GM12874 (cell line): ENCODE measurements at regions not wholly inside any gene's neighbourhood (a gene's known extent, or its start where the extent isn't known, plus 50 kb on each side); places are given as distances from the start of the nearest gene placed in this dataset.

Source experiments
- CTCF ChIP-seq: IDR thresholded peaks from 2 replicates; pipeline ENCODE4 v1.5.1; 2011; ENCODE audit warnings: low read depth, mild to moderate bottlenecking, control low read depth, low read length, moderate library complexity; ENCODE audit not compliant: insufficient read depth

DNA sequence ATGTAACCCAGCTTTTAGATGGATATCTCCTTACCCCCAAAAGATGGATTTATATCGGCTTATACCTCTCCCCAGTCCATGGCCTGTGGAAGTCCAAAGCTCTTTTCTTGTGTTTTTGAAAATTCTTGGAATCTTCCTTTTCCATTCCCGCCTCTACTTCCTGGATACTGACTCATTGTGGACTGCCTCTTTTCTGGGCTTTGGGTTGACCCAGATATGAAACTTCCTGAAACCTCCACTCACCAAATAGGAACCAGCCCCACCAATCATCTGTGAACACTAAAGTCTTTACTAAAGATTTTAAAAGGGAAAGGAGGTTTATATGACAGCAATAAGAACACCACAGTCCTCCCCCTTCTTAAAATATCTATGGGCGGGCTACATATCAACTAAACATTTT lies 163.4 kb upstream of the SYN3 start:
- no peak for TF ChIP-seq CTCF

GRCh38 chr22:33220476-33221080 lies 162.4 kb upstream of the SYN3 start:
- no peak for TF ChIP-seq CTCF

- TF ChIP-seq CTCF: no peak
These were observed 161.6 kb upstream of the SYN3 start for GRCh38 chr22:33219648-33220384.

DNA sequence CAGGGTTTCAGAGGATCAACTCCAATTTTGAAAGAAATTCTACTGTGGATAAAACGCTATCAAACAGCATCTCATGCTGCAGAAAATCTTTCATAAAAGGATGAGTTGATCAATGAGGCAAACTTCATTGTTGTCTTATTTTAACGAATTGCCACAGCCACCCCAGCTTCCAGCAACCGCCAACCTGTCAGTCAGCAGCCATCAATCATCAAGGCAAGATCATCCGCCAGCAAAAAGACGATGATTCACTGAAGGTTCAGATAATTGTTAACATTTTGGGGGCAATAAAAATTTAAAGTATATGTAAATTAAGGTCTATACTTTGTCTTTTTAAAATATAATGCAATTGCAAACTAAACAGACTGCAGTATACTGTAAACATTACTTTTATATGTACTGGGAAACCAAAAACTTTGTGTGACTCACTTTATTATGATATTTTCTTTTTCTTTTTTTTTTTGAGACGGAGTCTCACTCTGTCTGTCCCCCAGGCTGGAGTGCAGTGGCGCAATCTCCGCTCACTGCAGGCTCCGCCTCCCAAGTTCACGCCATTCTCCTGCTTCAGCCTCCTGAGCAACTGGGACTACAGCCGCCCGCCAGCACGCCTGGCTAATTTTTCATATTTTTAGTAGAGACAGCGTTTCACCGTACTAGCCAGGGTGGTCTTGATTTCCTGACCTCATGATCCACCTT lies 155.3 kb upstream of the SYN3 start:
- TF ChIP-seq CTCF: no peak

DNA sequence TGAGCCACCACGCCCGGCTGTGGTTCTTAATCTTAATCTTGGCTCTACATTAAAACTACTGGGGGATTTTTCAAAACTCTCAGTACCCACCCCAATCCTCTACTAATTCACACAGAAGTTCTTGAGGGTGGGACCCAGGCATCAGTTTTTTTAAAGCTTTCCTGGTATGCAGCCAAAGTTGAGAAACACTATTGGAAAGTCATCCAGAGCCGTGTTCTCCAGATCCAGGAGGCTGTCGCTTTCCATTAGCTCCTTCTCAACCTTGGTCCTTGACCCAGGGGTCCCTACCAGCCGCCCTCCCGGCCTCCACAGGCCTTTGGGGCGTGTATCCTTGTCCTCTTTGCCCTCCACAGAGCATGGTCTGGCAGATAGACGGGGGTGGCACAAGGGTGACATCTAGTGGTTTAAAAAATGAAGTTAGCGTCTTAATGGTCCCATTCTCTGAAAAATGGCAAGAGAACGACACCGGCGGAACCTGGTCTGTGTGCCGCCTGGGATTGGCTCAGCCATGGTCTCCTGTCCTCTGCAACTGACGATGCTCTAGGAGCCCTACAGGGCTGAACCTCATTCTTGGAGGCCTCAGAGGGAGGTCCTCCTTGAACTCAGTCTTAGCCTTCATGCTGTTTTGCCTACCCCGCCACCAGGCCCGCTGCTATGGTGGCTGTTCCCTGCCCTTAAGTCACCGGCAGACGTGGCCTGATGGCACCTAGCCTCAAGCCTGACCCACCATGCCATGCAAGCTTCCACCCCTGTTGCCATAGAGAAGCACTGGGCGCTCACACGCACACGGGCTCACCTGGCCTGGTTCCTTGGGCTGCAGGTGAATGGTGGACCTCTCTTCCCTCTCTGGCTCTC lies 152.0 kb upstream of the SYN3 start:
- peak; percentile 63 for TF ChIP-seq CTCF

DNA sequence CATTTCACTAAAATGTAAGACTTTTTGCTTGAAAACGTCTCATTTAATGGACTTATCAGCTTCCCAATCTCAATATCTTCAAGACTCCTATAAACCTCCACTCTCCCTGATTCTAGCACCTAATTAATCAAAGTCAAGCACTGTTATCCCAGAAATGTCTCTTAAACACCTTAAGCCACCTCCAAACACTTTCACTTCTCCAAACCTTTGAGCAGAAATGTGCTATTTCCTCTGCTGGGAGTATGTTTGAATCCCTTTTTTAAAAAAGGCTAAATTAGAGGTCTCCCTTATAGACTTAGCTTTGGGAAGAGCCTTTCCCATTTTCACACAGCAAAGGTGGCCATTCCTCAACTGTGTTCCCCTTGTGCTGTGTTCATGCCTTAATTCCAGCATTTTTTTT lies 146.2 kb upstream of the SYN3 start:
- TF ChIP-seq CTCF: no peak

DNA sequence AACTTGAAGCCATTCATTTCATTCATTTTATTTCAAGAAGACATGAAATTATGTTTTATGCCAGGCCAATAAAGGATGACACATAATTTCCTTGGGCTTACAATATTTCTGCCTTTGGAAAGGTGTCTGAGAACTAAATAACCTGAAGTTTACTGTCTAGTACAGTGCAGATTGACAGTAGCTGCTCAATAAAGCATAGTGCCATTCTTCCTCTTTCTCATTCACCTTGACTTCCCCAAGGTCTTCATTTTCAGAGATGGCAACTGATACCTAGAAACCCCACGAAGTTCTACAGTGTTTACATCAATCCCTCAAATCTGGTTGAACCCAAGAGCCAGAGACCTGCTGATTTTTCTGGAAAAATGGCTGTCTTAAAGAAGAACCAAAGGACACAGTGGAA lies 144.3 kb upstream of the SYN3 start:
- TF ChIP-seq CTCF: no peak
